DOHH2 (cell line): ENCODE measurements at regions not wholly inside any gene's neighbourhood (a gene's known extent, or its start where the extent isn't known, plus 50 kb on each side); places are given as distances from the start of the nearest gene placed in this dataset.

ENCODE experiments used
- H3F3A ChIP-seq: fragments of 200-600 bp; sonication (generic), shearing (Covaris generic); 2 replicates; pipeline ENCODE4 v1.6.0; 2016; ENCODE audit warnings: antibody characterized with exemption, mild to moderate bottlenecking; ENCODE audit not compliant: control insufficient read depth, insufficient read depth
- H3K27ac ChIP-seq: fragments of 200-600 bp; sonication (generic); 2 replicates; pipeline ENCODE4 v1.5.1; 2014; ENCODE audit warnings: low read depth, mild to moderate bottlenecking, low read length, moderate library complexity
- H3K27me3 ChIP-seq: fragments of 200-600 bp; sonication (generic); 2 replicates; pipeline ENCODE4 v1.6.1; 2014; ENCODE audit warnings: mild to moderate bottlenecking, low read length, mixed read lengths; ENCODE audit not compliant: control insufficient read depth
- H3K36me3 ChIP-seq: fragments of 200-600 bp; sonication (generic); 2 replicates; pipeline ENCODE4 v1.6.1; 2014; ENCODE audit warnings: mild to moderate bottlenecking, low read length, moderate library complexity, mixed read lengths; ENCODE audit not compliant: control insufficient read depth
- H3K4me1 ChIP-seq: fragments of 200-600 bp; sonication (generic); 2 replicates; pipeline ENCODE4 v1.6.1; 2014; ENCODE audit warnings: mild to moderate bottlenecking, low read length, mixed read lengths; ENCODE audit not compliant: control insufficient read depth
- H3K4me2 ChIP-seq: fragments of 200-600 bp; sonication (generic); 2 replicates; pipeline ENCODE4 v1.6.0; 2014; ENCODE audit warnings: mild to moderate bottlenecking, low read length, moderate library complexity
- H3K4me3 ChIP-seq: fragments of 200-600 bp; sonication (generic); 2 replicates; pipeline ENCODE4 v1.5.1; 2014; ENCODE audit warnings: mild to moderate bottlenecking, low read length, mixed read lengths
- H3K79me2 ChIP-seq: fragments of 200-600 bp; sonication (generic); 2 replicates; pipeline ENCODE4 v1.6.1; 2014; ENCODE audit warnings: mild to moderate bottlenecking, low read length, mixed read lengths; ENCODE audit not compliant: control insufficient read depth
- H3K9me2 ChIP-seq: fragments of 200-600 bp; sonication (generic); replicated peaks from 2 replicates; pipeline ENCODE4 v1.6.1; 2014; ENCODE audit warnings: mild to moderate bottlenecking, low read length, mixed read lengths; ENCODE audit not compliant: control insufficient read depth
- H3K9me3 ChIP-seq: fragments of 200-600 bp; sonication (generic); 2 replicates; pipeline ENCODE4 v1.6.1; 2014; ENCODE audit warnings: antibody characterized with exemption, low read length, mixed read lengths; ENCODE audit not compliant: control insufficient read depth, insufficient read depth
- H4K20me1 ChIP-seq: fragments of 200-600 bp; sonication (generic); 2 replicates; pipeline ENCODE4 v1.6.0; 2014; ENCODE audit warnings: low read depth, mild to moderate bottlenecking, antibody characterized with exemption, low read length, moderate library complexity; ENCODE audit not compliant: control insufficient read depth, insufficient read depth
- EZH2phosphoT487 ChIP-seq: fragments of 200-600 bp; sonication (generic); IDR thresholded peaks from 2 replicates; pipeline ENCODE4 v1.6.1; 2017; ENCODE audit warnings: borderline replicate concordance, mild to moderate bottlenecking, antibody characterized with exemption, low read length, moderate library complexity, mixed read lengths
- TF ChIP-seq, protein P1 (sequence below): fragments of 200-600 bp; sonication (generic); IDR thresholded peaks from one replicate; pipeline ENCODE4 v1.5.1; 2014; ENCODE audit warnings: antibody characterized with exemption, mild to moderate bottlenecking, low read depth, low read length; ENCODE audit not compliant: poor library complexity, severe bottlenecking

DNA sequence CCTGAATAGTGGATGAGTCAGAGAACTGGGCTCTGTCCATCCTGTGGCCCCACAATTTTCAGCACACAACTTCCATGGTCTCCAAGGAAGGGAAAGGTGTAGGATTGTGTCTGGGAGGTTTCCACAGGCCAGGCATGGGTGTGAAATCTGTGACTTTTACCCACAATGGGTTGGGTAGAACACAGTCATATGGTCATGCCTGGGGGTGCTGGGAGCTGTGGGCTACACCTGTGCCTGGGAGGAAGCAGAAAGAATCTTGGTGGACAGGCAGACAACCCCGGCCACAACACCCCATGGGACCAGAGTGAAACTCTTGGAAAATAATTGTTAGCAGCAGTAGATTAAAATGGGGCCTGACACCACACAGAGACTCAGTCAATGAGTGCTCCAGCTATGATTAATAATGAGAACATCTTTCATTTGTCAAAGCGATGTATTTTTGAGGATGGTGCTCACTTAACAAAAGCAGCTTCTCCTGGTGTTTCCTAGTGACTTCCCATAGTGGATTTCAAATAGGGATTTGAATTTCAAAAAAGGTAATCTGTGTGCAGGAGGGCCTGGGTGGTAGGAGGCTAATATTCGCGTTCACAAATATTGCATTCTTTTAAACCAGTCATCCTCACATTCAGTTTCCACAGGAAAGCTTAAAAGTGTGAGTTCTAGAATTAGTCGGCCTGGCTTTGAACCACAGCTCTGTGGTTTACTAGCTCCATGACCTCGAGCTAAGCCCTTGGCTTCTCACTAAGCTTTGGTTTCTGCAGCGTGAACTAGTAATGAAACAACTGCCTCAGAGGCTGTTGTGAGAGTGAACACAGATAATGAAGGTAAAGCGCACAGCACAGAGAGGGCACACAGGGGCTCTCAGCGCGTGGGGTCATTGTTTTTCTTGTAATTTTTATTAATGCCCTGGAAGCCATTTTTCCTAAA, 89.3 kb upstream of the UQCRFS1 start:
- H3F3A ChIP-seq: no peaks in the 10 kb centered on the region
- no peaks in the 10 kb centered on the region for H3K9me3 ChIP-seq
- no peak overlapping the region for H3K27ac ChIP-seq
- no peaks in the 10 kb centered on the region for H4K20me1 ChIP-seq
- H3K9me2 ChIP-seq: no peaks in the 10 kb centered on the region
- H3K4me1 ChIP-seq: no peaks in the 10 kb centered on the region
- no peaks in the 10 kb centered on the region for H3K27me3 ChIP-seq
- TF ChIP-seq, protein P1, sequence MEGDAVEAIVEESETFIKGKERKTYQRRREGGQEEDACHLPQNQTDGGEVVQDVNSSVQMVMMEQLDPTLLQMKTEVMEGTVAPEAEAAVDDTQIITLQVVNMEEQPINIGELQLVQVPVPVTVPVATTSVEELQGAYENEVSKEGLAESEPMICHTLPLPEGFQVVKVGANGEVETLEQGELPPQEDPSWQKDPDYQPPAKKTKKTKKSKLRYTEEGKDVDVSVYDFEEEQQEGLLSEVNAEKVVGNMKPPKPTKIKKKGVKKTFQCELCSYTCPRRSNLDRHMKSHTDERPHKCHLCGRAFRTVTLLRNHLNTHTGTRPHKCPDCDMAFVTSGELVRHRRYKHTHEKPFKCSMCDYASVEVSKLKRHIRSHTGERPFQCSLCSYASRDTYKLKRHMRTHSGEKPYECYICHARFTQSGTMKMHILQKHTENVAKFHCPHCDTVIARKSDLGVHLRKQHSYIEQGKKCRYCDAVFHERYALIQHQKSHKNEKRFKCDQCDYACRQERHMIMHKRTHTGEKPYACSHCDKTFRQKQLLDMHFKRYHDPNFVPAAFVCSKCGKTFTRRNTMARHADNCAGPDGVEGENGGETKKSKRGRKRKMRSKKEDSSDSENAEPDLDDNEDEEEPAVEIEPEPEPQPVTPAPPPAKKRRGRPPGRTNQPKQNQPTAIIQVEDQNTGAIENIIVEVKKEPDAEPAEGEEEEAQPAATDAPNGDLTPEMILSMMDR: no peak
- TF ChIP-seq EZH2phosphoT487: no peak
- no peak overlapping the region for H3K4me2 ChIP-seq
- no peak overlapping the region for H3K4me3 ChIP-seq
- H3K79me2 ChIP-seq: no peaks in the 10 kb centered on the region
- H3K36me3 ChIP-seq: no peaks in the 10 kb centered on the region

- H4K20me1 ChIP-seq: no peaks in the 10 kb centered on the region
- H3K79me2 ChIP-seq: no peaks in the 10 kb centered on the region
- no peak overlapping the region for H3K4me2 ChIP-seq
- no peak overlapping the region for H3K4me3 ChIP-seq
- no peaks in the 10 kb centered on the region for H3K9me3 ChIP-seq
- H3K9me2 ChIP-seq: no peaks in the 10 kb centered on the region
- no peaks in the 10 kb centered on the region for H3F3A ChIP-seq
- TF ChIP-seq, protein P1: no peak
- TF ChIP-seq EZH2phosphoT487: no peak
- H3K27me3 ChIP-seq: no peaks in the 10 kb centered on the region
- no peaks in the 10 kb centered on the region for H3K36me3 ChIP-seq
- H3K4me1 ChIP-seq: no peaks in the 10 kb centered on the region
- H3K27ac ChIP-seq: no peak overlapping the region
Measured at GRCh38 chr19:29303069-29303718, 90.2 kb upstream of the UQCRFS1 start.

DNA sequence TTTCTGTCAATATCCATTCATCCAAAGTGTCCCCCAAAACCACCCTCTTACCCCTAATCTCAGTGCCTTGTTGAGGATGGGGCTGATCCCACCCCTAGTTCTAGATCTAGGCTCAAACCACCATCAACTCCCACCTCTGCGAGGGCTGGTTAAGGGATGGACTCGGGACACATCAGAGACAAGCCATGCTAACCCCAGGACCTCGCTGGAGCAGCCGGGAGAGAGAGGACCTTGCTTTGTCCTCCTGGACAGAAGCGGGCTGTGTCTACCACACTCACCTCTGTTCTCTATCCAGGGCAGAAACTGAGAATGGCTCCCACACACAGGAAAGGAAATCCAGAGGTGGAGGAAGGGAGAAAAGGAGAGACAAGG, 90.8 kb upstream of the UQCRFS1 start:
- H4K20me1 ChIP-seq: no peaks in the 10 kb centered on the region
- no peak overlapping the region for H3K27ac ChIP-seq
- H3K79me2 ChIP-seq: no peaks in the 10 kb centered on the region
- no peaks in the 10 kb centered on the region for H3K9me2 ChIP-seq
- no peaks in the 10 kb centered on the region for H3K27me3 ChIP-seq
- TF ChIP-seq, protein P1: no peak
- TF ChIP-seq EZH2phosphoT487: no peak
- H3K4me1 ChIP-seq: no peaks in the 10 kb centered on the region
- H3K4me2 ChIP-seq: no peak overlapping the region
- no peaks in the 10 kb centered on the region for H3K36me3 ChIP-seq
- no peaks in the 10 kb centered on the region for H3K9me3 ChIP-seq
- H3F3A ChIP-seq: no peaks in the 10 kb centered on the region
- no peak overlapping the region for H3K4me3 ChIP-seq
